Prostate gland (tissue), 2 donors: ENCODE measurements at regions not wholly inside any gene's neighbourhood (a gene's known extent, or its start where the extent isn't known, plus 50 kb on each side); places are given as distances from the start of the nearest gene placed in this dataset.

Experiments used
- CTCF ChIP-seq, 4 experiments: fragments of 200-600 bp in 2 of 4; fragments of 450-650 bp in 2 of 4; sonication (generic) in 2 of 4; IDR thresholded peaks; 1 replicate in 3 of 4; 2 replicates in 1 of 4; pipeline ENCODE4 v1.5.1; 2016 to 2019; ENCODE audit warnings: antibody characterized with exemption in 4 of 4, mild to moderate bottlenecking in 2 of 4, moderate library complexity in 2 of 4
- POLR2A ChIP-seq: fragments of 450-650 bp; IDR thresholded peaks from one replicate; pipeline ENCODE4 v1.6.1; 2016; ENCODE audit warnings: antibody characterized with exemption, mild to moderate bottlenecking
- POLR2AphosphoS5 ChIP-seq: sonication (generic); formaldehyde crosslinking; IDR thresholded peaks from one replicate; pipeline ENCODE4 v1.6.1; 2017; ENCODE audit warnings: antibody characterized with exemption

GRCh38 chr6:102655823-102656222, 1262.3 kb downstream of the GRIK2 start:
- TF ChIP-seq POLR2AphosphoS5 (no peak), POLR2A (no peak), CTCF (IDR thresholded peaks at IDR 0.05) (no peak)
